Gastrocnemius medialis (tissue), 4 donors: ENCODE measurements at regions not wholly inside any gene's neighbourhood (a gene's known extent, or its start where the extent isn't known, plus 50 kb on each side); places are given as distances from the start of the nearest gene placed in this dataset.

Experiments used
- ATAC-seq, 2 donors: fragments of 150-250 bp; one replicate each; pipeline ENCODE4 v1.9.1; 2016
- DNase-seq, 2 donors: peaks; one replicate each; pipeline ENCODE4 v3.0.0-alpha.2; 2019
- H3K27ac ChIP-seq, 4 donors: fragments of 200-600 bp; sonication (generic); 1 replicate in 1 of 4; 2 replicates in 3 of 4; pipeline ENCODE4 v1.5.1; 2016 to 2018; ENCODE audit warnings: mild to moderate bottlenecking in 2 of 4, moderate library complexity in 1 of 4
- H3K27me3 ChIP-seq, 3 donors: fragments of 200-600 bp; sonication (generic) in 2 of 3; 1 replicate in 1 of 3; 2 replicates in 2 of 3; pipeline versions ENCODE4 v1.5.1 to v1.6.0; 2016 to 2019; ENCODE audit warnings: mild to moderate bottlenecking in 1 of 3, moderate library complexity in 1 of 3
- H3K36me3 ChIP-seq, 2 donors: fragments of 200-600 bp; sonication (generic) in 1 of 2; one replicate each; pipeline ENCODE4 v1.5.1; 2017 to 2018
- H3K4me1 ChIP-seq, 2 donors: fragments of 200-600 bp; sonication (generic) in 1 of 2; one replicate each; pipeline ENCODE4 v1.5.1; 2016 to 2017; ENCODE audit warnings: mild to moderate bottlenecking in 2 of 2
- H3K4me3 ChIP-seq, 4 donors: fragments of 200-600 bp; sonication (generic) in 3 of 4; 1 replicate in 1 of 4; 2 replicates in 3 of 4; pipeline ENCODE4 v1.5.1; 2016 to 2019; ENCODE audit warnings: mild to moderate bottlenecking in 2 of 4
- H3K9me3 ChIP-seq, 3 donors: fragments of 200-600 bp; sonication (generic) in 2 of 3; 1 replicate in 1 of 3; 2 replicates in 2 of 3; pipeline ENCODE4 v1.5.1; 2016 to 2019
- CTCF ChIP-seq, 5 experiments: fragments of 450-650 bp in 3 of 5; fragments of 200-600 bp in 2 of 5; sonication (generic) in 2 of 5; IDR thresholded peaks in 4 of 5; conservative IDR thresholded peaks in 1 of 5; 1 replicate in 4 of 5; 2 replicates in 1 of 5; pipeline ENCODE4 v1.5.1; 2016 to 2019; ENCODE audit warnings: antibody characterized with exemption in 5 of 5, mild to moderate bottlenecking in 3 of 5, moderate library complexity in 3 of 5
- POLR2A ChIP-seq, 2 donors: fragments of 450-650 bp; IDR thresholded peaks; one replicate each; pipeline ENCODE4 v1.6.1; 2017; ENCODE audit warnings: antibody characterized with exemption in 2 of 2, mild to moderate bottlenecking in 2 of 2, moderate library complexity in 2 of 2
- in situ Hi-C, 4 donors: fragments of 200-750 bp; cut with MboI; loops; one replicate each; pipeline versions ENCODE4 v1.15.0 to v1.8.0; 2017; ENCODE audit warnings: low sequenced_read_pairs in 4 of 4
- intact Hi-C: fragments of 100-400 bp; cut with DNase I; formaldehyde crosslinking; loops from one replicate; pipeline ENCODE4 v1.15.1; 2023; ENCODE audit warnings: low total_unique reads

GRCh38 chrX:39513836-39514235 lies 583.9 kb downstream of the BCOR start:
- TF ChIP-seq POLR2A (IDR thresholded peaks at IDR 0.05) (no peak), CTCF (IDR thresholded peaks at IDR 0.05 in 4 of 5, conservative IDR thresholded peaks at IDR 0.05 in 1 of 5) (no peak)
- in situ Hi-C loops: no loop called here

GRCh38 chrX:39514801-39515200 lies 583.0 kb downstream of the BCOR start:
- intact Hi-C loops: no loop called here
- peaks cover 0 to 5% of the 10 kb centered on the region in 2 donors for H3K4me1 ChIP-seq
- TF ChIP-seq POLR2A (IDR thresholded peaks at IDR 0.05): no peak
- TF ChIP-seq CTCF (IDR thresholded peaks at IDR 0.05 in 4 of 5, conservative IDR thresholded peaks at IDR 0.05 in 1 of 5): no peak
- no peaks in the 10 kb centered on the region for H3K36me3 ChIP-seq
- DNase-seq (no peak), ATAC-seq (no peak)
- no peak overlapping the region for H3K4me3 ChIP-seq
- no peak overlapping the region for H3K27ac ChIP-seq
- no peaks in the 10 kb centered on the region for H3K9me3 ChIP-seq
- H3K27me3 ChIP-seq: no peaks in the 10 kb centered on the region
- in situ Hi-C loops: no loop called here

More at GRCh38 chrX:39513836-39514235, 583.9 kb downstream of the BCOR start:
- no peaks in the 10 kb centered on the region for H3K27me3 ChIP-seq
- no peaks in the 10 kb centered on the region for H3K4me1 ChIP-seq
- peak; percentile 37 to 64 for ATAC-seq
- H3K4me3 ChIP-seq: no peak overlapping the region
- H3K9me3 ChIP-seq: peaks cover 0 to 6% (median 0%) of the 10 kb centered on the region in 3 donors
- H3K27ac ChIP-seq: no peak overlapping the region
- peak; percentile 3 to 35 for DNase-seq
- intact Hi-C loops: no loop called here
- H3K36me3 ChIP-seq: no peaks in the 10 kb centered on the region

GRCh38 chrX:39516427-39516841 lies 581.3 kb downstream of the BCOR start:
- Histone ChIP-seq H3K27ac (no peak overlapping the region), H3K9me3 (no peaks in the 10 kb centered on the region), H3K27me3 (no peaks in the 10 kb centered on the region), H3K36me3 (no peaks in the 10 kb centered on the region), H3K4me1 (peaks cover 0 to 5% of the 10 kb centered on the region in 2 donors), H3K4me3 (no peak overlapping the region)
- TF ChIP-seq POLR2A (IDR thresholded peaks at IDR 0.05) (no peak), CTCF (IDR thresholded peaks at IDR 0.05 in 4 of 5, conservative IDR thresholded peaks at IDR 0.05 in 1 of 5) (no peak)
- intact Hi-C loops (no loop called here), in situ Hi-C loops (no loop called here)
- ATAC-seq: no peak
- no peak for DNase-seq

GRCh38 chrX:39518476-39519029 lies 579.2 kb downstream of the BCOR start:
- intact Hi-C loops: no loop called here
- Histone ChIP-seq H3K9me3 (no peaks in the 10 kb centered on the region), H3K4me1 (peaks cover 0 to 5% of the 10 kb centered on the region in 2 donors), H3K27ac (peak overlapping the region; percentile 55 to 70 (median 63)), H3K36me3 (no peaks in the 10 kb centered on the region), H3K4me3 (peak overlapping the region; percentile 19 to 34 (median 26)), H3K27me3 (no peaks in the 10 kb centered on the region)
- TF ChIP-seq CTCF (IDR thresholded peaks at IDR 0.05 in 4 of 5, conservative IDR thresholded peaks at IDR 0.05 in 1 of 5) (no peak), POLR2A (IDR thresholded peaks at IDR 0.05) (no peak)
- DNase-seq (peak; percentile 23 to 63), ATAC-seq (peak; percentile 72 to 73)
- in situ Hi-C loops: no loop called here

GRCh38 chrX:39519030-39519488 lies 578.7 kb downstream of the BCOR start:
- DNase-seq (no peak), ATAC-seq (peak in 1 of 2 donors; percentile 42)
- H3K4me1 ChIP-seq: peaks cover 0 to 5% of the 10 kb centered on the region in 2 donors
- intact Hi-C loops: no loop called here
- TF ChIP-seq CTCF (IDR thresholded peaks at IDR 0.05 in 4 of 5, conservative IDR thresholded peaks at IDR 0.05 in 1 of 5): no peak
- TF ChIP-seq POLR2A (IDR thresholded peaks at IDR 0.05): no peak
- H3K27me3 ChIP-seq: no peaks in the 10 kb centered on the region
- H3K4me3 ChIP-seq: peak overlapping the region; percentile 19 to 34 (median 26)
- in situ Hi-C loops: no loop called here
- H3K27ac ChIP-seq: peak overlapping the region; percentile 55 to 70 (median 63)
- H3K9me3 ChIP-seq: no peaks in the 10 kb centered on the region
- H3K36me3 ChIP-seq: no peaks in the 10 kb centered on the region
